GM12874 (cell line): ENCODE measurements at regions not wholly inside any gene's neighbourhood (a gene's known extent, or its start where the extent isn't known, plus 50 kb on each side); places are given as distances from the start of the nearest gene placed in this dataset.

Experiments
- CTCF ChIP-seq: IDR thresholded peaks from 2 replicates; pipeline ENCODE4 v1.5.1; 2011; ENCODE audit warnings: low read depth, mild to moderate bottlenecking, control low read depth, low read length, moderate library complexity; ENCODE audit not compliant: insufficient read depth

GRCh38 chr5:18992264-18992663 lies 995.7 kb downstream of the CDH18 start:
- no peak for TF ChIP-seq CTCF

GRCh38 chr5:18999478-18999877 lies 988.5 kb downstream of the CDH18 start:
- TF ChIP-seq CTCF, result no peak

- TF ChIP-seq CTCF, result no peak
Measured at GRCh38 chr5:19001054-19001453, 986.9 kb downstream of the CDH18 start.

GRCh38 chr5:19001539-19001938 lies 986.5 kb downstream of the CDH18 start:
- TF ChIP-seq CTCF, result no peak

GRCh38 chr5:19002111-19002510 lies 985.9 kb downstream of the CDH18 start:
- TF ChIP-seq CTCF, result no peak

GRCh38 chr5:19018822-19019221 lies 969.2 kb downstream of the CDH18 start:
- TF ChIP-seq CTCF, result no peak

GRCh38 chr5:19031491-19031890 lies 956.5 kb downstream of the CDH18 start:
- no peak for TF ChIP-seq CTCF

GRCh38 chr5:19035816-19036215 lies 952.2 kb downstream of the CDH18 start:
- no peak for TF ChIP-seq CTCF
